ENCODE measurements at regions not wholly inside any gene's neighbourhood (a gene's known extent, or its start where the extent isn't known, plus 50 kb on each side); places are given as distances from the start of the nearest gene placed in this dataset.
"Not testable (repeated sequence)": the region's sequence is repeated elsewhere in the genome, so short reads cannot be mapped to it uniquely, and the experiment has no call there.

DNA sequence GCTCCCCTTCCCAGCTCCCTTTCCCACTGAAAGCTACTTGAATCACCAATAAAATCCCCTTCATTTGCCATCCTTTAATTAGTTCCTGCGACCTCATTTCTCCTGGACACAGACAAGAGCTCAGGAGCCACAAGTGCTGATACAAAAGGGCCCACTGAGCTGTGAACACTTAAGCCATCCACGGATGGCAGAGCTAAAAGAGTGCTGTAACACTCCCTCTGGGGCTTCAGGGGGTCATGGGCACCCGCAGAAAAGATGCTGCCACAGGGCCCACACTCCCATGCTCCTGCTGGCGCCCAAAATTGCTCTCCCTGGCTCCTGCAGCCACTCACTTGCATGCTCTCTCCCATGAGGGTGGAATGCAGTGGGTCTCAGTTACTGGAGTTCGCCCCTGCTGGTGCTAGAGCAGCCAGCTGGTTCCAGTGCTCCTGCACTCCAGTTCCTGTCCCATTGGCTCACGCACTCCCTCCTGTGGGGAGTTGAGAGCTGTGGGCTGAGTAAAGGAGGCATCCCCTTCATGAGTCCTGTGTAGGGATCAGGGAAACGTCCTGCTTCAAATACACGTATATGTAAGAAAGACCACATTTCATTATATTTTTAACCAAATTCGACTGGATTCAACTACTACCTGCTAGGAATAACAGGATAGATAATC lies 1291.0 kb downstream of the ARAP2 start:
- no peaks in the 10 kb centered on the region for H3K9me3 Mint-ChIP-seq
- H3K27ac Mint-ChIP-seq: no peak overlapping the region
- H3K27me3 Mint-ChIP-seq: no peaks in the 10 kb centered on the region
- no peak overlapping the region for H3K4me3 Mint-ChIP-seq
- TF ChIP-seq, protein P1, sequence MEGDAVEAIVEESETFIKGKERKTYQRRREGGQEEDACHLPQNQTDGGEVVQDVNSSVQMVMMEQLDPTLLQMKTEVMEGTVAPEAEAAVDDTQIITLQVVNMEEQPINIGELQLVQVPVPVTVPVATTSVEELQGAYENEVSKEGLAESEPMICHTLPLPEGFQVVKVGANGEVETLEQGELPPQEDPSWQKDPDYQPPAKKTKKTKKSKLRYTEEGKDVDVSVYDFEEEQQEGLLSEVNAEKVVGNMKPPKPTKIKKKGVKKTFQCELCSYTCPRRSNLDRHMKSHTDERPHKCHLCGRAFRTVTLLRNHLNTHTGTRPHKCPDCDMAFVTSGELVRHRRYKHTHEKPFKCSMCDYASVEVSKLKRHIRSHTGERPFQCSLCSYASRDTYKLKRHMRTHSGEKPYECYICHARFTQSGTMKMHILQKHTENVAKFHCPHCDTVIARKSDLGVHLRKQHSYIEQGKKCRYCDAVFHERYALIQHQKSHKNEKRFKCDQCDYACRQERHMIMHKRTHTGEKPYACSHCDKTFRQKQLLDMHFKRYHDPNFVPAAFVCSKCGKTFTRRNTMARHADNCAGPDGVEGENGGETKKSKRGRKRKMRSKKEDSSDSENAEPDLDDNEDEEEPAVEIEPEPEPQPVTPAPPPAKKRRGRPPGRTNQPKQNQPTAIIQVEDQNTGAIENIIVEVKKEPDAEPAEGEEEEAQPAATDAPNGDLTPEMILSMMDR (conservative IDR thresholded peaks at IDR 0.05): no peak
- no peak for DNase-seq (ENCODE audit: extremely low spot score, unreplicated experiment)
- H3K36me3 Mint-ChIP-seq: no peaks in the 10 kb centered on the region
- H3K4me1 Mint-ChIP-seq (ENCODE audit: unreplicated experiment): peaks cover 9% of the 10 kb centered on the region

DNA sequence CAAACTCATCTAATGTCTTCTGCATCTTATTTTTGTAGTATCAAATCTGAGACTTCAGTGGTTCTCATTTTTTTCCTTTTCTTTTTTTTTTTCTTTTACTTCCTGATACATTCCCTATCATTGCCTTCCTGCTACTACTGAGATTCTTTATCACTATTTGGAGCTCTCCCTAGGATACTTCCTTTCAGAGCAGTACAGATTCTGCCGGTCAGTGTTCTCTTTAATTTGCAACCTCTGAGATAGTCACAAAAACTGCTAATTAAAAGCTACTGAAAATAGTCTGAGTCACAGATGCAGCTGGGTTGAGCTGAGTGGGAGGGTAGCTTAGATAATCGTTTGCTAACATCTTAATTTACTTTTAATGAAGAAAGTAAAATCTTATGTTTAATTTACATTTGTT lies 1279.7 kb downstream of the ARAP2 start:
- Mint-ChIP-seq H3K27me3 (no peaks in the 10 kb centered on the region), H3K9me3 (no peaks in the 10 kb centered on the region), H3K27ac (no peak overlapping the region), H3K36me3 (no peaks in the 10 kb centered on the region), H3K4me3 (no peak overlapping the region), H3K4me1 (ENCODE audit: unreplicated experiment) (peaks cover 9% of the 10 kb centered on the region)
- TF ChIP-seq, protein P1 (conservative IDR thresholded peaks at IDR 0.05): no peak
- DNase-seq (ENCODE audit: extremely low spot score, unreplicated experiment): no peak

DNA sequence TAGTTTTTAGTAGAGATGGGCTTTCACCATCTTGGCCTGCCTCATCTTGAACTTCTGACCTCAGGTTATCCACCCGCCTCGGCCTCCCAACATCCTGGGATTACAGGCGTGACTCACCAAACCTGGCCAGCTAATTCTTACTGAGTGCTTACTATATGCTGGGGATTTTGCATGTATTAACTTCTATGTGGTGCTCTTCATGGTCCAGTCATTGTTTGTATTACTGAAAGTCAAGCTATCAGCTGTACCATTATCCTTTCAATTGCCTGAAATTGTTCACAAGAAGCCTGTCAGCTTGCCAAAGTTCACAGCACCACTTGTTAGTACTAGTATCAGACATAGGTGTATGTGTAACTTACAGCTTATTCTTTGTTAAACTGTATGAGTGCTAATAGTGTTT lies 1272.1 kb downstream of the ARAP2 start:
- Mint-ChIP-seq H3K27ac (no peak overlapping the region), H3K4me1 (ENCODE audit: unreplicated experiment) (peaks cover 3% of the 10 kb centered on the region), H3K9me3 (no peaks in the 10 kb centered on the region), H3K36me3 (no peaks in the 10 kb centered on the region), H3K4me3 (no peak overlapping the region), H3K27me3 (no peaks in the 10 kb centered on the region)
- TF ChIP-seq, protein P1 (conservative IDR thresholded peaks at IDR 0.05): no peak
- no peak for DNase-seq (ENCODE audit: extremely low spot score, unreplicated experiment)

GRCh38 chr4:34973650-34974312 lies 1270.5 kb downstream of the ARAP2 start:
- TF ChIP-seq, protein P1 (conservative IDR thresholded peaks at IDR 0.05): no peak
- no peaks in the 10 kb centered on the region for H3K36me3 Mint-ChIP-seq
- no peaks in the 10 kb centered on the region for H3K9me3 Mint-ChIP-seq
- DNase-seq (ENCODE audit: extremely low spot score, unreplicated experiment): no peak
- H3K27me3 Mint-ChIP-seq: no peaks in the 10 kb centered on the region
- H3K27ac Mint-ChIP-seq: no peak overlapping the region
- no peak overlapping the region for H3K4me3 Mint-ChIP-seq
- H3K4me1 Mint-ChIP-seq (ENCODE audit: unreplicated experiment): no peaks in the 10 kb centered on the region

GRCh38 chr4:34974313-34974680 lies 1270.0 kb downstream of the ARAP2 start:
- Mint-ChIP-seq H3K9me3 (no peaks in the 10 kb centered on the region), H3K27me3 (no peaks in the 10 kb centered on the region), H3K27ac (no peak overlapping the region), H3K4me3 (no peak overlapping the region), H3K4me1 (ENCODE audit: unreplicated experiment) (no peaks in the 10 kb centered on the region), H3K36me3 (no peaks in the 10 kb centered on the region)
- TF ChIP-seq, protein P1 (conservative IDR thresholded peaks at IDR 0.05): no peak
- no peak for DNase-seq (ENCODE audit: extremely low spot score, unreplicated experiment)

GRCh38 chr4:35021222-35021621 lies 1223.1 kb downstream of the ARAP2 start:
- not testable (repeated sequence) for DNase-seq (ENCODE audit: extremely low spot score, unreplicated experiment); H3K4me1 Mint-ChIP-seq (ENCODE audit: unreplicated experiment); H3K27ac Mint-ChIP-seq; H3K36me3 Mint-ChIP-seq; H3K4me3 Mint-ChIP-seq; H3K27me3 Mint-ChIP-seq
- peaks cover 16% of the 10 kb centered on the region for H3K9me3 Mint-ChIP-seq

Measured in type B pancreatic cell (in vitro differentiated cells).